ENCODE measurements at regions not wholly inside any gene's neighbourhood (a gene's known extent, or its start where the extent isn't known, plus 50 kb on each side); places are given as distances from the start of the nearest gene placed in this dataset.

DNA sequence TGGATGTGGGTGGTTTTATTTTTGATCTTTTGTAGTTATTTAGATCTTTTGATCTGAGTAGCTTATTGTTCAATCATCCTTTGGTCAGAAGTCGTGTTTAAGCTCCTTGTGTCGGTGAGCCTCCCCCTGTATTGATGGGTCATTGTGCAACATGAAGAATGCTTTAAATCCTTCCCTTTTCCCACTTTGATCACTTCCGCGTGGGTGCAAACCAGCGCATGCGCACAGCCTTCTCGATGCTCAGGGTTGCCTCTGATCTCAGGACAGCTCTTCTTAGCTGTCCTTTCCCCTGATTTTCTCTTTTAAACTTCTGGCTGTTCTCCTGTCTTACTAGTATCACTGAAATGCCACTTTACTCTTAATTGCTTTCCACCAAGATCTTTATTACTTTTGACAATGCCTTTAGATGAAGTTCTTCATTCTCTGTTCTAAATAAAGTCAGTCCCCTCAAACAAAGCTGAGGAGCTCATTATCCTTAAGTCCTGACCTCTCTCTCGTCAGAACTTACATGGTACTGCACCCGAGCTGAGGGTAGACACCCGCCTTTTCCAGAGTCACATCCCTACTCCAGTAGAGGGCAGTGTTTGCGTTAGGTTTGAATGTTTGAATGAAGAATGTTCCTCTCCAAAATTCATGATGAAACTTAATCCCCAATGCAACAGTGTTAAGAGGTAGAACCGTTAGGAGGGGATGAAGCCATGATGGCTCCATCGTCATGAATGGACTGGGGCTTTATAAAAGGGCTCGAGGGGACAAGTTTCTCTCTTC lies 547.9 kb upstream of the TMPRSS15 start:
- no peak for DNase-seq (ENCODE audit: low spot score)

DNA sequence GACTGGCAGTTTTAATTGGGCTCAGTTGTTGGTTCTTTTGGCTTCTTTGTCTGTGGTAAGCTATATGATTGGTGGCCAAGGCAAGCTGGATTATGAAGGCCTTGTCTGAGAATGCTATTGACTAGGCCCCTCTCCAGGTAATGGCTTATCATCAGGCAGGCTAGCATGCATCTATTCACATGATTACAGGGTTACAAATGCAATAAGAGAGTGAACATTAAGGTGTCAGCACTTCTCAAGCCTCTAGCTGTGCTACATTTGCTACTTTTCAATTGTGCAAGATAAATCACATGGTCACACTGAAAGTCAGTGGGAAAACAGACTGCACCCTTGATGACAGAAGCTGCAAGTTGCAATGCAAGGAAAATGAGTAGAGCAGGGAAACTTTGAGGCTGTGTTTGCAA lies 550.9 kb upstream of the TMPRSS15 start:
- DNase-seq (ENCODE audit: low spot score): no peak

- no peak for DNase-seq (ENCODE audit: low spot score)
These were observed 556.2 kb upstream of the TMPRSS15 start for GRCh38 chr21:18959817-18960216.

- no peak for DNase-seq (ENCODE audit: low spot score)
These were observed 556.7 kb upstream of the TMPRSS15 start for GRCh38 chr21:18960306-18960705.

DNA sequence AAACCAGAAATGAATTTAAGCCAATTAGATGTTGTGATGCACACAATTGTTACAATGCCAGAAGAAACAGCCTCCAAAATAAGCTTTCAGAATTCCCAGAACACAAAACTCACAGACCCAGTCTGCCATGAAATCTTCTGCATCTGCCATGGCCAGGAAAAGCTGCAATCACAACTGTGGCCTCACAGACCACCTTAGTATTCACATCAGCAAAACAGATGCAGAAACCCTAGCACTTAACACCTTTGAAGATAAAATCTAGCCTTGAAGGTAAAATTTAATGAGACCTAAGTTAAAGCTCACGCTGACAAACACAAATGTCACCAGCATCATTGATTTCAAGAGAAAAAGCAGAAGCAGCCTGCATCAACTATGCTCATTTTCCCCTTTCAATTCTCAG lies 566.8 kb upstream of the TMPRSS15 start:
- DNase-seq (ENCODE audit: low spot score): no peak

DNA sequence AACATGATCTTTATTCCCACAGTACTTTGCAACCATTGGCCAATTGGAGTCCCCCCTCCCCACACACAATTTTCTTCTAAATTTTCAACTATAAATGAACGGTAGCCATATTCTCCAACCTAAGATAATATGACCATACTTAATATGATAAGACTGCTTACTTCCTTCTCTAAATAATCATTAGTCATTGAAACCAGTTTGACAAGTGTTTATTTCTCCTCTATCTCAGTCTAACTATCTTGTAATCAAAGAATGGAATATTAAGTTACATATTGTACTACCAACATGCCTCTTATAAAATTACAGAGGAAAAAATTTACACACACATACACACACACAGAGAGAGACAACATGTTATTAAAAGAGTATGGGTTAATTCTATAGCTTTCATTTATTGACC lies 567.4 kb upstream of the TMPRSS15 start:
- no peak for DNase-seq (ENCODE audit: low spot score)

- DNase-seq (ENCODE audit: low spot score): no peak
These were observed 582.0 kb upstream of the TMPRSS15 start for GRCh38 chr21:18985584-18985983.

- no peak for DNase-seq (ENCODE audit: low spot score)
These were observed 582.6 kb upstream of the TMPRSS15 start for GRCh38 chr21:18986197-18986596.

DNA sequence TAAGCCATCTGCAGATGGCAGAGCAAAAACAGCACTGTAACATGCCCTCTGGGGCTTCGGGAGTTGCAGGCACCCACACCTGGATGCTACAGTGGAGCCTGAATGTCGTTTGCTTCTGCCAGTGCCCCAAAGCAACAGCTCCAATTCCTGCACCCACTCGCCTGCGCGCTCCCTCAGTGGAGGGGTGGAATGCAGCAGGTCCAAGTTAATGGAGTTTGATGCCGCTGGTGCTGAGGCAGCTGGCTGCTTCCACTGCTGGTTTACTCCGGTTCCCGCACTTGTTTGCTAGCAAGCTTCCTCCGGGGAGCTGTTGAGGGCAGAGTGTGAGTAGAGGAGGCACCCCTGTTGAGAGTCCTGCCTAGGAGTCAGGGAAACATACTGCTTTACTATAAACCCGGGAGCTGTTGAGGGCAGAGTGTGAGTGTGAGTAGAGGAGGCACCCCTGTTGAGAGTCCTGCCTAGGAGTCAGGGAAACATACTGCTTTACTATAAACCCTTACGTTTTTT lies 584.0 kb upstream of the TMPRSS15 start:
- DNase-seq (ENCODE audit: low spot score): no peak

DNA sequence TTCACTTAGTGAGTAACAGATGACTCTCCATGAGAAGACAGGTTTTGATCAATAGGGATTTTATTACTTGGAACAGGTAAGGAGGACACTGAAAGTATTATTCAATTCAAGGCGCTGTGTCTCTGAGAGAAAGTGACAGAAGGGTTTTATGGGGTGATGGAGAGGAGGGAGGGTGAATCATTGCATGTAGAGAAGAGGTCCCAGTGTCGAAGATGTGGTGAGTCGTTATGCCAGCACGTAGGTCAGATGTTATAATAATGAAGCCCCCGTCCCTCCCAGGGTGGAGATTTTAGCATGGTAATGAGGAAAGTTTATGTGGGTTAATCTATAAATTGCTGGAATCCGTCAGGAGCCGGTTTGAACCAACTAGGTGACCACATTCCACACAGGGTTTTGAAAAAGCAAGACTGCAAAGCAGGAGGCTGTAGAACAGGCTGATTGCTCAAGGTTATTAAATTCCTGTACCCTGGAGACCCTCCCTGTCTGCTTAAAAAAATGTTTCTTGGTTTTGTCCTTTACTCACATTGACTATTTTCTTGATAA lies 586.4 kb upstream of the TMPRSS15 start:
- no peak for DNase-seq (ENCODE audit: low spot score)

DNA sequence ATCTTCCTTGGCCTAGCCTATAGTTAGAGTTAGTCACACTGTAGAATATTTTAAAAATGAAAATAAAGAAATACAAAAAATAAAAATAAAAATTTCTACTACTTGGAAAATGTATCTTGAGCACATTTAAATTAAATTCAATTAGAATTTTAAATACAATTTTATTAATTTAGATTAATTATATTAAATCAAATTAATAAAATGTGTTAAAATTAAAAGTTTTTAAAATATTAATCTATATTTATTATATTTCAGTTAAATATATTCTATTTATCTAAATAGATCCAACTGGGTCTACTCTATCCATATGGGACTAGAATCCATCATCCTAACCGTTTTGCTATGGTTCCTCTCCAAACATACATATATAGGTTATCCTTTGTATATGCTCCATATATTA lies 588.3 kb upstream of the TMPRSS15 start:
- no peak for DNase-seq (ENCODE audit: low spot score)

GRCh38 chr21:19010251-19010650 lies 606.7 kb upstream of the TMPRSS15 start:
- DNase-seq (ENCODE audit: low spot score): no peak

GRCh38 chr21:19010996-19011395 lies 607.4 kb upstream of the TMPRSS15 start:
- DNase-seq (ENCODE audit: low spot score): no peak

GRCh38 chr21:19011451-19011850 lies 607.9 kb upstream of the TMPRSS15 start:
- no peak for DNase-seq (ENCODE audit: low spot score)

DNA sequence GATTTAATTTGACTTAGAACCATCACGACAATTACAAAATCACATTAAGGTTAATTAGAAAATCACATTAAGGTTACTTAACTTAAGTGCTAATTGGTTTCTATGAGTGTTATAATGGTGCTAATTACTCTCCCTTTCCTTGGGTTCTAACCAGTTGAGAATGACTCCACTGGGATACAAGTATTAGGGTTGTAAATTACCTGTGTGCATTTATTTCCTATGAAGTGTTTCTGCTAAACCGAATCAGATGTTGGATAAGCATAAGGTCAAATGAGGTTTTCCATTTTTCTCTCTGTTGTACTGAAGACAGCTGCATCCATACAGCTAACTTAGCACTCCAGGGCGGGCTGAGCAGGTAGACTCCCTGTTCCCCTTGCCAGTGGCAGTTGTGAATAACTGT lies 610.3 kb upstream of the TMPRSS15 start:
- DNase-seq (ENCODE audit: low spot score): no peak

DNA sequence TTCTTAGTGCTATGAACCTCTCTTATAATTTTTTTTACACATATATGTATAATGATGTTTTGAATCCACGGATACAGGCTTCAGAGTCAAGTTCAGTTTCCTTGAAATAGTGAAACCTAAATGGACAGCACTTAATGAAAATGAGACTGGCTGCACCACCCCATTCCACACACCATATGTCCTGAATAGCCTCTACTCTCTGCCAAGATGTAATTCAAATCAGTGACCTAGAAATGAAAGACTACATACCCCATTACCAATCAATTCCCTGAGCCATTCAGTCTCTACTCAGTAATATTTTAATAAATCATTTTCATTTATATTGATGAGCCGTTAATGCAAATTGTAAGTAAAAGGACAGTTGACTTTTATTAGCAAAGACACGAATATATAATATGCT lies 614.9 kb upstream of the TMPRSS15 start:
- DNase-seq (ENCODE audit: low spot score): no peak

DNA sequence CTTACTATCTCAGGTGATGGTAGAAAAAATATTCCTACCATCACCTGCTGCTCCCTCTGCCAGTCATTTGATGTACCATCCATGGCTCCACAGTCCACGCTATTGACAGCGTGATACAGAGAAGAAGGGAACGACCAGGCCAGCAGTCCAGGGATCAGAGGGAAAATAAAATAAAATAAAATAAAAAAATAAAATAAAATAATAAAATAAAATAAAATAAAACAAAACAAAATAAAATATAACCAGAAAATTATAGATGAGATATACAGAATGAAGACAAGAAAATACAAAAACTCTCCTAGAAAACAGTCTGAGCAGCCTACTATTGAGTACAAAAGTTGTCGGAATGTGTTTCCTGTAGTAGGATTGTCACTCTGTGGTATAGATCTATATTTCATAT lies 619.4 kb upstream of the TMPRSS15 start:
- no peak for DNase-seq (ENCODE audit: low spot score)

GRCh38 chr21:19026911-19027310 lies 623.3 kb upstream of the TMPRSS15 start:
- no peak for DNase-seq (ENCODE audit: low spot score)

- no peak for DNase-seq (ENCODE audit: low spot score)
These were observed 626.2 kb upstream of the TMPRSS15 start for GRCh38 chr21:19029816-19030215.

DNA sequence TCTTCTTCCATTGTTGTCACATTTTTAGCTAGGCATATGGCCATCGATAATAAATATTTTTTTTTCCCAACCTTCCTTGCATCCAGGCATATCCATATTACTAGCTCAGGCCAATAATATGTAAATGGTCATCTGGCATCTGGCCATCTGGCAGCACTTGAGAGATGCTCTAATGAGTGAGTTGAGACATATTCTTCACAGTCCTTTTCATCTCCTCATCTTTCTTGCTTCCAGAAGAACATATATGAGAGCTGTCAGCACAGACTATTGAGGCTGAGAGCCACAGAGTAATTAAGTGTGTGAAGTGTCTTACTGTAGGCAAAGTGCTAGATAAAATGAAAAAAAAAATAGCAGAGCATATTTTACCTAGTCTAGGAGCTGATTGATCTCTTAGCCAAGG lies 628.4 kb upstream of the TMPRSS15 start:
- no peak for DNase-seq (ENCODE audit: low spot score)

DNA sequence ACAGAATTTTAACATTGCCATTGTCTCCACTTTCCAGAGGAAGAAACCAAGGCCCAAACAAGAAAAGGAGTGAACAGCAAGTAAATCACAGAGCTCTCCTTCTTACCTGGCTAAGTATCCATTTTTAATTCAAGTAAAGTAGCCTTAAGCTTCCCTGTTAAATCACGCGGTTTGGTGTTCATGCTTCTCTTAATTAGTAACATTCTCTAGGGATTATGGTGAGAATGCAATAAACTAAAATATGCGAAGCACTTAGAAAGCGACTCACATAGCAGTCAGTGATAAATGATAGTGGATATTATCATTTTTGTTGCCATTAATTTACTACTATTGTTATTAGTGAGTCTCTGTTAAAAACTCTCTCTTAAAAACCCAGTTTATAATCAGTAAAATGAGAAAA lies 630.5 kb upstream of the TMPRSS15 start:
- DNase-seq (ENCODE audit: low spot score): no peak

DNA sequence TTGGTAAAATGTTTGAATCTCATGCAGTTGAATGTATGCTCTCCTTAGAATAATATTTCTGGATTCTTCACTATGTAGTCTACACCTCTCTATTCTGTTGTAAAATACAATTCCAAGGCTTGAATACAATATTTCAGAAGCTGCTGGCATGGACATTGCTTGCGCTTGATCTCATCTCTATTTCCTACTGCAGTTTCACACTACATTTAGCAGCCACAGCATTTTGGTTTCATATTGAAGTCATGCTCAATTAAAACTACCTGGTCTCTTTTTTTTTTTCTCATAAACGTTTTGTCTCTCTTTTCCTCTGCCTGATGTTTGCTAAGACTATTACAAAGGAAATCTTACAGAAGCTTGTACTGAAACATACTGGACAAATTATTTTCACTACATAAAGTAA lies 631.0 kb upstream of the TMPRSS15 start:
- no peak for DNase-seq (ENCODE audit: low spot score)

DNA sequence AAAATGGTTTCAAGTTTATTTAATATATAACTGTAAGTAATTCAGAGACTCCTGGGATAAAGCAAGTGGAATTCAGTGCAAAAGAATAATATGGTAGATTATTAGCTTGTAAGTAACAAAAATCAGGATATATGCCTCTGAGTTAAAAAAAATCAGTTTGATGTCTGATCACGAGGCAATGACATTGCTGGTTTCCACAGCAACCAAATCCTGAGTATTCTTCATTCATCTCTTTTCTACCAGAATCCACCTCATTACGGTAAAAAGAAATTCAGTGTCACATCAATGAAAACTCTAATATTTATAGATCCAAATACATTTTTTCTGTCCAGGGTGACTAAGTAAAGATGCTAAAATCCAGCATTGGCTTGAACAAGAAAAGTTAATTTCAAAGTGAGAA lies 642.3 kb upstream of the TMPRSS15 start:
- no peak for DNase-seq (ENCODE audit: low spot score)

GRCh38 chr21:19048098-19048672 lies 644.6 kb upstream of the TMPRSS15 start:
- DNase-seq (ENCODE audit: low spot score): no peak
